Lung (tissue), 11 donors: ENCODE measurements at regions not wholly inside any gene's neighbourhood (a gene's known extent, or its start where the extent isn't known, plus 50 kb on each side); places are given as distances from the start of the nearest gene placed in this dataset.

ENCODE experiments used
- ATAC-seq: fragments of 200-7000 bp; cut with Tn5 transposase; one replicate; pipeline ENCODE4 v1.9.1; 2020; ENCODE audit warnings: moderate number of reproducible peaks; ENCODE audit not compliant: insufficient read depth, low FRiP score
- DNase-seq, 3 donors: peaks; one replicate each; pipeline ENCODE4 v3.0.0-alpha.2; 2013 to 2017
- H3K27ac ChIP-seq, 2 donors: one replicate each; pipeline ENCODE4 v1.5.1; 2013; ENCODE audit warnings: mild to moderate bottlenecking in 2 of 2, moderate library complexity in 2 of 2, control low read depth in 1 of 2, inconsistent platforms in 1 of 2, low read depth in 1 of 2, low read length in 1 of 2
- H3K27me3 ChIP-seq, 3 donors: one replicate each; pipeline ENCODE4 v1.5.1; 2013; ENCODE audit warnings: low read length in 2 of 3; ENCODE audit not compliant: control insufficient read depth in 3 of 3, insufficient read depth in 3 of 3
- H3K36me3 ChIP-seq, 4 donors: one replicate each; pipeline ENCODE4 v1.5.1; 2013; ENCODE audit warnings: low read length in 4 of 4, mild to moderate bottlenecking in 1 of 4, moderate library complexity in 1 of 4; ENCODE audit not compliant: control insufficient read depth in 4 of 4, insufficient read depth in 4 of 4
- H3K4me1 ChIP-seq, 5 donors: one replicate each; pipeline ENCODE4 v1.5.1; 2013; ENCODE audit warnings: low read length in 5 of 5, mild to moderate bottlenecking in 2 of 5, moderate library complexity in 1 of 5; ENCODE audit not compliant: control insufficient read depth in 5 of 5, insufficient read depth in 5 of 5
- H3K4me3 ChIP-seq: one replicate; pipeline ENCODE4 v1.5.1; 2013; ENCODE audit warnings: mild to moderate bottlenecking, control low read depth, moderate library complexity
- H3K9ac ChIP-seq, 2 donors: one replicate each; pipeline ENCODE4 v1.5.1; 2013; ENCODE audit warnings: low read length in 2 of 2, control low read depth in 1 of 2; ENCODE audit not compliant: insufficient read depth in 1 of 2
- H3K9me3 ChIP-seq, 4 donors: one replicate each; pipeline ENCODE4 v1.5.1; 2013; ENCODE audit warnings: low read length in 3 of 4, mild to moderate bottlenecking in 1 of 4, moderate library complexity in 1 of 4; ENCODE audit not compliant: control insufficient read depth in 4 of 4, insufficient read depth in 3 of 4
- CTCF ChIP-seq: IDR thresholded peaks from 2 replicates; pipeline ENCODE4 v1.5.1; 2012; ENCODE audit warnings: mild to moderate bottlenecking; ENCODE audit errors: control extremely low read depth, extremely low read depth
- WGBS, 2 donors: extraction: QIAGEN DNeasy Blood & Tissue Kit; methylation state at CpG; one replicate each; pipeline ENCODE4 v1.1.7; 2013; 5-methylcytosine and 5-hydroxymethylcytosine counted together
- donor health status: control.
- donor health status: control.
- donor health status: Bipolar disorder and iron deficiency.
- donor health status: healthy.
- donor health status: DM: yes; HTN: yes; CAD: no.

GRCh38 chr1:90435351-90435750, 281.8 kb downstream of the BARHL2 start:
- no peak overlapping the region for H3K27ac ChIP-seq
- H3K9me3 ChIP-seq, result no peaks in the 10 kb centered on the region
- WGBS, 2 donors, result 77 to 86% methylated on average over 3 of the region's 3 CpGs
- ATAC-seq (no peak), DNase-seq (peak in 1 of 3 donors; percentile 11)
- H3K4me1 ChIP-seq, result no peaks in the 10 kb centered on the region
- no peaks in the 10 kb centered on the region for H3K36me3 ChIP-seq
- TF ChIP-seq CTCF, result no peak
- no peaks in the 10 kb centered on the region for H3K27me3 ChIP-seq
- H3K9ac ChIP-seq, result no peak overlapping the region
- H3K4me3 ChIP-seq, result no peak overlapping the region

GRCh38 chr1:90434460-90434859, 282.6 kb downstream of the BARHL2 start:
- H3K4me3 ChIP-seq, result no peak overlapping the region

GRCh38 chr1:90417126-90417525, 300.0 kb downstream of the BARHL2 start:
- TF ChIP-seq CTCF, result no peak
- H3K27ac ChIP-seq, result no peak overlapping the region
- H3K4me3 ChIP-seq, result no peak overlapping the region
- H3K9me3 ChIP-seq, result peaks cover 0 to 4% (median 0%) of the 10 kb centered on the region in 4 donors
- DNase-seq (no peak), ATAC-seq (no peak)
- H3K27me3 ChIP-seq, result no peaks in the 10 kb centered on the region
- H3K36me3 ChIP-seq, result no peaks in the 10 kb centered on the region
- no peak overlapping the region for H3K9ac ChIP-seq
- H3K4me1 ChIP-seq, result no peaks in the 10 kb centered on the region

More at GRCh38 chr1:90434460-90434859, 282.6 kb downstream of the BARHL2 start:
- Histone ChIP-seq H3K9me3 (no peaks in the 10 kb centered on the region), H3K4me1 (no peaks in the 10 kb centered on the region), H3K27me3 (no peaks in the 10 kb centered on the region), H3K9ac (no peak overlapping the region), H3K27ac (no peak overlapping the region), H3K36me3 (no peaks in the 10 kb centered on the region)
- ATAC-seq (no peak), DNase-seq (peak in 1 of 3 donors; percentile 2)
- no peak for TF ChIP-seq CTCF
- WGBS, 2 donors, result 54 to 61% methylated on average over 2 of the region's 2 CpGs

- no peaks in the 10 kb centered on the region for H3K4me1 ChIP-seq
- H3K27ac ChIP-seq, result no peak overlapping the region
- H3K27me3 ChIP-seq, result no peaks in the 10 kb centered on the region
- ATAC-seq (no peak), DNase-seq (no peak)
- 91 to 100% methylated on average over 1 of the region's 1 CpG for WGBS, 2 donors
- peaks cover 0 to 3% (median under 1%) of the 10 kb centered on the region in 4 donors for H3K9me3 ChIP-seq
- H3K4me3 ChIP-seq, result no peak overlapping the region
- H3K36me3 ChIP-seq, result no peaks in the 10 kb centered on the region
- no peak for TF ChIP-seq CTCF
- H3K9ac ChIP-seq, result no peak overlapping the region
Observed at GRCh38 chr1:90414201-90414600, 302.9 kb downstream of the BARHL2 start.
